ENCODE measurements at regions not wholly inside any gene's neighbourhood (a gene's known extent, or its start where the extent isn't known, plus 50 kb on each side); places are given as distances from the start of the nearest gene placed in this dataset.

- TF ChIP-seq ARNTL (CRISPR knock-in tag; IDR thresholded peaks at IDR 0.05; ENCODE audit: borderline replicate concordance, low read depth): no peak
- no peak for TF ChIP-seq ZNF565 (CRISPR knock-in tag; conservative IDR thresholded peaks at IDR 0.05; ENCODE audit: low read depth)
- TF ChIP-seq, protein P1, sequence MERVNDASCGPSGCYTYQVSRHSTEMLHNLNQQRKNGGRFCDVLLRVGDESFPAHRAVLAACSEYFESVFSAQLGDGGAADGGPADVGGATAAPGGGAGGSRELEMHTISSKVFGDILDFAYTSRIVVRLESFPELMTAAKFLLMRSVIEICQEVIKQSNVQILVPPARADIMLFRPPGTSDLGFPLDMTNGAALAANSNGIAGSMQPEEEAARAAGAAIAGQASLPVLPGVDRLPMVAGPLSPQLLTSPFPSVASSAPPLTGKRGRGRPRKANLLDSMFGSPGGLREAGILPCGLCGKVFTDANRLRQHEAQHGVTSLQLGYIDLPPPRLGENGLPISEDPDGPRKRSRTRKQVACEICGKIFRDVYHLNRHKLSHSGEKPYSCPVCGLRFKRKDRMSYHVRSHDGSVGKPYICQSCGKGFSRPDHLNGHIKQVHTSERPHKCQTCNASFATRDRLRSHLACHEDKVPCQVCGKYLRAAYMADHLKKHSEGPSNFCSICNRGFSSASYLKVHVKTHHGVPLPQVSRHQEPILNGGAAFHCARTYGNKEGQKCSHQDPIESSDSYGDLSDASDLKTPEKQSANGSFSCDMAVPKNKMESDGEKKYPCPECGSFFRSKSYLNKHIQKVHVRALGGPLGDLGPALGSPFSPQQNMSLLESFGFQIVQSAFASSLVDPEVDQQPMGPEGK (CRISPR knock-in tag; IDR thresholded peaks at IDR 0.05; ENCODE audit: borderline replicate concordance): no peak
- TF ChIP-seq ZFP30 (CRISPR knock-in tag; IDR thresholded peaks at IDR 0.05): no peak
- TF ChIP-seq, protein P2, sequence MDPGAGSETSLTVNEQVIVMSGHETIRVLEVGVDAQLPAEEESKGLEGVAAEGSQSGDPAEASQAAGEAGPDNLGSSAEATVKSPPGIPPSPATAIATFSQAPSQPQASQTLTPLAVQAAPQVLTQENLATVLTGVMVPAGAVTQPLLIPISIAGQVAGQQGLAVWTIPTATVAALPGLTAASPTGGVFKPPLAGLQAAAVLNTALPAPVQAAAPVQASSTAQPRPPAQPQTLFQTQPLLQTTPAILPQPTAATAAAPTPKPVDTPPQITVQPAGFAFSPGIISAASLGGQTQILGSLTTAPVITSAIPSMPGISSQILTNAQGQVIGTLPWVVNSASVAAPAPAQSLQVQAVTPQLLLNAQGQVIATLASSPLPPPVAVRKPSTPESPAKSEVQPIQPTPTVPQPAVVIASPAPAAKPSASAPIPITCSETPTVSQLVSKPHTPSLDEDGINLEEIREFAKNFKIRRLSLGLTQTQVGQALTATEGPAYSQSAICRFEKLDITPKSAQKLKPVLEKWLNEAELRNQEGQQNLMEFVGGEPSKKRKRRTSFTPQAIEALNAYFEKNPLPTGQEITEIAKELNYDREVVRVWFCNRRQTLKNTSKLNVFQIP (CRISPR knock-in tag; IDR thresholded peaks at IDR 0.05; ENCODE audit: borderline replicate concordance, low read depth): no peak
- no peak for TF ChIP-seq OSR1 (CRISPR knock-in tag; IDR thresholded peaks at IDR 0.05)
- TF ChIP-seq ZFP3 (CRISPR knock-in tag; IDR thresholded peaks at IDR 0.05): no peak
Observed at GRCh38 chr1:195788721-195789120, 819.5 kb downstream of the KCNT2 start.
